Spleen (tissue), 11 donors: ENCODE measurements at regions not wholly inside any gene's neighbourhood (a gene's known extent, or its start where the extent isn't known, plus 50 kb on each side); places are given as distances from the start of the nearest gene placed in this dataset.

Source experiments
- DNase-seq: peaks from one replicate; pipeline ENCODE4 v3.0.0-alpha.2; 2020
- H3K27ac ChIP-seq, 8 donors: fragments of 200-600 bp; sonication (generic) in 7 of 8; 1 replicate in 4 of 8; 2 replicates in 4 of 8; pipeline versions ENCODE4 v1.5.0 to v1.8.0; 2016 to 2021; ENCODE audit warnings: inconsistent platforms in 4 of 8, mild to moderate bottlenecking in 4 of 8, moderate library complexity in 1 of 8
- H3K27me3 ChIP-seq, 7 donors: fragments of 200-600 bp; sonication (generic) in 6 of 7; replicated peaks in 1 of 7; 1 replicate in 4 of 7; 2 replicates in 3 of 7; pipeline versions ENCODE4 v1.5.0 to v1.8.0; 2016 to 2021; ENCODE audit warnings: inconsistent platforms in 3 of 7, mild to moderate bottlenecking in 1 of 7
- H3K36me3 ChIP-seq, 6 donors: fragments of 200-600 bp; sonication (generic) in 5 of 6; 1 replicate in 4 of 6; 2 replicates in 2 of 6; pipeline versions ENCODE4 v1.5.0 to v1.8.0; 2016 to 2021; ENCODE audit warnings: inconsistent platforms in 2 of 6
- H3K4me1 ChIP-seq, 6 donors: fragments of 200-600 bp; sonication (generic) in 5 of 6; 1 replicate in 3 of 6; 2 replicates in 3 of 6; pipeline versions ENCODE4 v1.5.0 to v1.8.0; 2016 to 2021; ENCODE audit warnings: inconsistent platforms in 3 of 6
- H3K4me3 ChIP-seq, 8 donors: fragments of 200-600 bp; sonication (generic) in 7 of 8; 1 replicate in 4 of 8; 2 replicates in 4 of 8; pipeline versions ENCODE4 v1.5.0 to v1.8.0; 2016 to 2021; ENCODE audit warnings: inconsistent platforms in 4 of 8, mild to moderate bottlenecking in 4 of 8, moderate library complexity in 2 of 8
- H3K9me3 ChIP-seq, 8 donors: fragments of 200-600 bp; sonication (generic) in 7 of 8; 1 replicate in 4 of 8; 2 replicates in 4 of 8; pipeline versions ENCODE4 v1.5.0 to v1.8.0; 2016 to 2021; ENCODE audit warnings: inconsistent platforms in 4 of 8
- POLR2A ChIP-seq, 3 donors: fragments of 450-650 bp; IDR thresholded peaks; one replicate each; pipeline ENCODE4 v1.5.1; 2017; ENCODE audit warnings: antibody characterized with exemption in 3 of 3, mild to moderate bottlenecking in 1 of 3
- POLR2AphosphoS5 ChIP-seq, 3 donors: sonication (generic); formaldehyde crosslinking; IDR thresholded peaks; one replicate each; pipeline ENCODE4 v1.5.1; 2017; ENCODE audit warnings: antibody characterized with exemption in 3 of 3
- WGBS, 5 donors: extraction: QIAGEN DNeasy Blood & Tissue Kit in 3 of 5; methylation state at CpG; one replicate each; pipeline versions ENCODE4 v1.1.5 to v1.1.7; 2013 to 2018; 5-methylcytosine and 5-hydroxymethylcytosine counted together
- intact Hi-C: fragments of 100-400 bp; cut with DNase I; formaldehyde crosslinking; loops from one replicate; pipeline ENCODE4 v1.15.0; 2023; ENCODE audit warnings: low total_unique reads
- TF ChIP-seq, protein P1 (sequence below), 11 experiments: fragments of 200-600 bp in 7 of 11; fragments of 450-650 bp in 4 of 11; sonication (generic) in 4 of 11; IDR thresholded peaks in 8 of 11; conservative IDR thresholded peaks in 3 of 11; 1 replicate in 7 of 11; 2 replicates in 4 of 11; pipeline versions ENCODE4 v1.4.0 to v1.8.0; 2016 to 2021; ENCODE audit warnings: antibody characterized with exemption in 11 of 11, inconsistent platforms in 4 of 11, mild to moderate bottlenecking in 1 of 11
- donor health status: healthy with polysubstance abuse.
- donor health status: DM: no; HTN: no; CAD: no; lungs with moderate emphysema.
- donor health status: DM: no; HTN: no; CAD: no.
- donor health status: Bipolar disorder and iron deficiency.
- donor health status: healthy.
- donor health status: DM: no; HTN: no; CAD: no.
- donor health status: DM: yes; HTN: yes; CAD: no.

DNA sequence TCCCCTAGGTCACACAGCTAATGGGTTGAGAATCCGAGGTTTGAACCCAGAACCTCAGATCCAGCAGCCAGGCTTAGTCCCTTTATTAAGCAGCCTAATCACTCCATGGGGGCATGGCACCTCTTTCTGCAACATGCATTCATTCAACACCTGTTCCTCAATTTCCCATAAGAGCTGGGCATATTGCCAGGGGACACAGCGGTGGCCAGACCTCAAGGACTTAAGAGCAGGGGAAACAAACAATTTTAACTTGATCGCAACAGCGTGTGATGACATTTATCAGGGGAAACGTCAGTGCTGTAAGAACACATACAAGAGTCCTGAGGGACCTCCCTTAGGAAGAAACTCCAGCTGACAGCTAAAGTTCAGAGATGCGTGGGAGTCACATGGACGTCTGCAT is 267.4 kb upstream of the CDH4 start:
- no peak for DNase-seq
- Histone ChIP-seq H3K4me3 (no peak overlapping the region), H3K27ac (no peak overlapping the region), H3K27me3 (no peaks in the 10 kb centered on the region), H3K9me3 (peaks cover 0 to 26% (median 12%) of the 10 kb centered on the region in 8 donors), H3K36me3 (no peaks in the 10 kb centered on the region), H3K4me1 (no peaks in the 10 kb centered on the region)
- TF ChIP-seq, protein P1, sequence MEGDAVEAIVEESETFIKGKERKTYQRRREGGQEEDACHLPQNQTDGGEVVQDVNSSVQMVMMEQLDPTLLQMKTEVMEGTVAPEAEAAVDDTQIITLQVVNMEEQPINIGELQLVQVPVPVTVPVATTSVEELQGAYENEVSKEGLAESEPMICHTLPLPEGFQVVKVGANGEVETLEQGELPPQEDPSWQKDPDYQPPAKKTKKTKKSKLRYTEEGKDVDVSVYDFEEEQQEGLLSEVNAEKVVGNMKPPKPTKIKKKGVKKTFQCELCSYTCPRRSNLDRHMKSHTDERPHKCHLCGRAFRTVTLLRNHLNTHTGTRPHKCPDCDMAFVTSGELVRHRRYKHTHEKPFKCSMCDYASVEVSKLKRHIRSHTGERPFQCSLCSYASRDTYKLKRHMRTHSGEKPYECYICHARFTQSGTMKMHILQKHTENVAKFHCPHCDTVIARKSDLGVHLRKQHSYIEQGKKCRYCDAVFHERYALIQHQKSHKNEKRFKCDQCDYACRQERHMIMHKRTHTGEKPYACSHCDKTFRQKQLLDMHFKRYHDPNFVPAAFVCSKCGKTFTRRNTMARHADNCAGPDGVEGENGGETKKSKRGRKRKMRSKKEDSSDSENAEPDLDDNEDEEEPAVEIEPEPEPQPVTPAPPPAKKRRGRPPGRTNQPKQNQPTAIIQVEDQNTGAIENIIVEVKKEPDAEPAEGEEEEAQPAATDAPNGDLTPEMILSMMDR (IDR thresholded peaks at IDR 0.05 in 8 of 11, conservative IDR thresholded peaks at IDR 0.05 in 3 of 11) = no peak
- TF ChIP-seq POLR2AphosphoS5 (IDR thresholded peaks at IDR 0.05) (no peak), POLR2A (IDR thresholded peaks at IDR 0.05) (no peak)
- 47 to 73% (median 60%) methylated on average over 7 of the region's 7 CpGs for WGBS, 5 donors
- intact Hi-C loops = no loop called here

- WGBS, 5 donors = 77 to 88% (median 83%) methylated on average over 12 of the region's 12 CpGs
- no peak for TF ChIP-seq POLR2A (IDR thresholded peaks at IDR 0.05)
These were observed 265.4 kb upstream of the CDH4 start for GRCh38 chr20:60986506-60987156.

DNA sequence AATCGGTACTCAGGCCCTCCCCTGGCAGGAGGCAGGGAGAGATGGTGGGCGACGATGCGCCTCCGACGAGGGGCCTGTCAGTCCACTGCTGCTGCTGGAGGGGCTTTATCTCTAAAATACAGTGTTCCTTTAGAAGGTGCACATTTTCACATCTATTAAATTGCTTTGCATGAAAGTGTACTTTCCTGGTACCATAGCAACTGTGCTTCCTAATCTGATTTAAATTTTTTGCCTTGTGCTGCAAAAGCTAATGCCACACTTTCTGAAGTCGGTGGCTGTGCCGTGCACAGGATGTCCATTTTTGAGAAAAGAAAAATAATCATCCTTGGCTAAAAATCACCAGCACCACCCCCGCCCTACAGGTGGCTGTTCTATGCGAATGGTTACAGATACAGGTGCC is 262.0 kb upstream of the CDH4 start:
- H3K4me1 ChIP-seq = no peaks in the 10 kb centered on the region
- no peaks in the 10 kb centered on the region for H3K36me3 ChIP-seq
- intact Hi-C loops = no loop called here
- peaks cover 0 to 11% (median 0%) of the 10 kb centered on the region in 8 donors for H3K9me3 ChIP-seq
- 76 to 89% (median 79%) methylated on average over 10 of the region's 10 CpGs for WGBS, 5 donors
- no peak overlapping the region for H3K4me3 ChIP-seq
- H3K27me3 ChIP-seq = peaks cover 0 to 8% (median 0%) of the 10 kb centered on the region in 7 donors
- DNase-seq = no peak
- no peak for TF ChIP-seq POLR2A (IDR thresholded peaks at IDR 0.05)
- no peak for TF ChIP-seq POLR2AphosphoS5 (IDR thresholded peaks at IDR 0.05)
- TF ChIP-seq, protein P1 (IDR thresholded peaks at IDR 0.05 in 8 of 11, conservative IDR thresholded peaks at IDR 0.05 in 3 of 11) = no peak
- no peak overlapping the region for H3K27ac ChIP-seq

More at GRCh38 chr20:60986506-60987156, 265.4 kb upstream of the CDH4 start:
- no peaks in the 10 kb centered on the region for H3K36me3 ChIP-seq
- no peak overlapping the region for H3K27ac ChIP-seq
- peaks cover 0 to 14% (median 0%) of the 10 kb centered on the region in 8 donors for H3K9me3 ChIP-seq
- H3K4me1 ChIP-seq = no peaks in the 10 kb centered on the region
- intact Hi-C loops = no loop called here
- no peaks in the 10 kb centered on the region for H3K27me3 ChIP-seq
- H3K4me3 ChIP-seq = no peak overlapping the region
- no peak for DNase-seq

- 78 to 89% (median 84%) methylated on average over 12 of the region's 12 CpGs for WGBS, 5 donors
- Histone ChIP-seq H3K4me3 (no peak overlapping the region), H3K4me1 (no peaks in the 10 kb centered on the region), H3K27me3 (peaks cover 0 to 14% (median 0%) of the 10 kb centered on the region in 7 donors), H3K9me3 (peaks cover 0 to 11% (median 0%) of the 10 kb centered on the region in 8 donors), H3K36me3 (no peaks in the 10 kb centered on the region), H3K27ac (no peak overlapping the region)
- intact Hi-C loops = no loop called here
- TF ChIP-seq POLR2AphosphoS5 (IDR thresholded peaks at IDR 0.05) (no peak), POLR2A (IDR thresholded peaks at IDR 0.05) (no peak)
- TF ChIP-seq, protein P1 (IDR thresholded peaks at IDR 0.05 in 8 of 11, conservative IDR thresholded peaks at IDR 0.05 in 3 of 11) = no peak
- no peak for DNase-seq
These were observed 261.4 kb upstream of the CDH4 start for GRCh38 chr20:60990643-60991042.
